Astrocyte (in vitro differentiated cells and primary cell): ENCODE measurements at regions not wholly inside any gene's neighbourhood (a gene's known extent, or its start where the extent isn't known, plus 50 kb on each side); places are given as distances from the start of the nearest gene placed in this dataset.

Experiments used
- DNase-seq: peaks from one replicate; pipeline ENCODE4 v3.0.0-alpha.2; 2010; ENCODE audit warnings: low read depth
- FAIRE-seq: peaks from 2 replicates; lab custom pipeline; 2011; peaks lifted over from hg19 to GRCh38; lab: Jason Lieb, UNC
- H2AFZ ChIP-seq: 2 replicates; pipeline ENCODE4 v1.6.0; 2012; ENCODE audit warnings: low read depth, low read length, inconsistent platforms
- H3K27ac ChIP-seq: 2 replicates; pipeline ENCODE4 v1.5.1; 2011; ENCODE audit warnings: low read depth, low read length, inconsistent platforms
- H3K27me3 ChIP-seq: 2 replicates; pipeline ENCODE4 v1.6.0; 2011; ENCODE audit warnings: low read length, inconsistent platforms; ENCODE audit not compliant: insufficient read depth
- H3K36me3 ChIP-seq: 2 replicates; pipeline ENCODE4 v1.5.1; 2011; ENCODE audit warnings: low read length, inconsistent platforms; ENCODE audit not compliant: insufficient read depth
- H3K4me1 ChIP-seq: 2 replicates; pipeline ENCODE4 v1.5.1; 2011; ENCODE audit warnings: low read length, inconsistent platforms; ENCODE audit not compliant: insufficient read depth
- H3K4me2 ChIP-seq: 2 replicates; pipeline ENCODE4 v1.6.0; 2012; ENCODE audit warnings: low read length, inconsistent platforms
- H3K4me3 ChIP-seq: 2 replicates; pipeline ENCODE4 v1.5.1; 2011; ENCODE audit warnings: low read depth, mild to moderate bottlenecking, low read length, inconsistent platforms; ENCODE audit not compliant: insufficient read depth
- H3K79me2 ChIP-seq: 2 replicates; pipeline ENCODE4 v1.6.0; 2012; ENCODE audit warnings: mild to moderate bottlenecking, low read length, inconsistent platforms; ENCODE audit not compliant: insufficient read depth
- H3K9ac ChIP-seq: 2 replicates; pipeline ENCODE4 v1.6.0; 2012; ENCODE audit warnings: mild to moderate bottlenecking, low read length, inconsistent platforms
- H3K9me3 ChIP-seq: 2 replicates; pipeline ENCODE4 v1.5.1; 2012; ENCODE audit warnings: low read depth, mild to moderate bottlenecking, low read length, inconsistent platforms; ENCODE audit not compliant: insufficient read depth
- H4K20me1 ChIP-seq: 2 replicates; pipeline ENCODE4 v1.6.0; 2012; ENCODE audit warnings: low read length, inconsistent platforms; ENCODE audit not compliant: insufficient read depth
- H3K27ac Mint-ChIP-seq: one replicate; pipeline ENCODE4 v1.8.0; 2021; ENCODE audit warnings: mild to moderate bottlenecking, mixed read lengths; ENCODE audit not compliant: unreplicated experiment
- H3K27me3 Mint-ChIP-seq: one replicate; pipeline ENCODE4 v1.8.0; 2021; ENCODE audit warnings: low read depth, mixed read lengths; ENCODE audit not compliant: unreplicated experiment
- H3K36me3 Mint-ChIP-seq: one replicate; pipeline ENCODE4 v1.8.0; 2021; ENCODE audit warnings: low read depth, mixed read lengths; ENCODE audit not compliant: unreplicated experiment
- H3K4me1 Mint-ChIP-seq: one replicate; pipeline ENCODE4 v1.8.0; 2021; ENCODE audit warnings: low read depth, mixed read lengths; ENCODE audit not compliant: unreplicated experiment
- H3K4me3 Mint-ChIP-seq: one replicate; pipeline ENCODE4 v1.8.0; 2021; ENCODE audit warnings: mild to moderate bottlenecking, moderate library complexity, mixed read lengths; ENCODE audit not compliant: unreplicated experiment
- H3K9me3 Mint-ChIP-seq: one replicate; pipeline ENCODE4 v1.8.0; 2021; ENCODE audit warnings: mild to moderate bottlenecking, mixed read lengths; ENCODE audit not compliant: unreplicated experiment
- CTCF ChIP-seq: IDR thresholded peaks from 2 replicates; pipeline ENCODE4 v1.5.1; 2011; ENCODE audit warnings: low read depth, mild to moderate bottlenecking, inconsistent platforms, low read length, moderate library complexity; ENCODE audit not compliant: insufficient read depth
- EZH2 ChIP-seq: IDR thresholded peaks from 2 replicates; pipeline ENCODE4 v1.6.1; 2012; ENCODE audit warnings: mild to moderate bottlenecking, low read length, inconsistent platforms; ENCODE audit not compliant: insufficient read depth

GRCh38 chr1:148363439-148363810 is 119.7 kb downstream of the PPIAL4G start:
- DNase-seq (no peak), FAIRE-seq (no peak)
- peaks cover 5% of the 10 kb centered on the region for H3K9me3 Mint-ChIP-seq
- Histone ChIP-seq H3K79me2 (no peaks in the 10 kb centered on the region), H3K27me3 (no peaks in the 10 kb centered on the region), H3K4me3 (no peak overlapping the region), H3K4me1 (peaks cover 17% of the 10 kb centered on the region), H4K20me1 (no peaks in the 10 kb centered on the region), H2AFZ (no peak overlapping the region), H3K9me3 (no peaks in the 10 kb centered on the region), H3K9ac (no peak overlapping the region), H3K36me3 (no peaks in the 10 kb centered on the region), H3K4me2 (no peak overlapping the region), H3K27ac (no peak overlapping the region)
- H3K27me3 Mint-ChIP-seq, result peaks cover 21% of the 10 kb centered on the region
- peaks cover 11% of the 10 kb centered on the region for H3K4me1 Mint-ChIP-seq
- TF ChIP-seq EZH2 (no peak), CTCF (no peak)
- H3K27ac Mint-ChIP-seq, result no peak overlapping the region
- H3K4me3 Mint-ChIP-seq, result no peak overlapping the region
- peaks cover 2% of the 10 kb centered on the region for H3K36me3 Mint-ChIP-seq

GRCh38 chr1:148362626-148363438 is 120.3 kb downstream of the PPIAL4G start:
- Mint-ChIP-seq H3K36me3 (peaks cover 2% of the 10 kb centered on the region), H3K4me1 (peaks cover 11% of the 10 kb centered on the region), H3K27ac (no peak overlapping the region), H3K9me3 (peaks cover 5% of the 10 kb centered on the region), H3K27me3 (peaks cover 24% of the 10 kb centered on the region), H3K4me3 (peak overlapping the region; percentile 23)
- Histone ChIP-seq H3K27me3 (no peaks in the 10 kb centered on the region), H3K79me2 (no peaks in the 10 kb centered on the region), H3K36me3 (no peaks in the 10 kb centered on the region), H3K4me3 (peak overlapping the region; percentile 55), H3K4me1 (peaks cover 17% of the 10 kb centered on the region), H3K9ac (no peak overlapping the region), H3K27ac (no peak overlapping the region), H4K20me1 (no peaks in the 10 kb centered on the region), H3K9me3 (no peaks in the 10 kb centered on the region), H3K4me2 (peak overlapping the region; percentile 88), H2AFZ (peak overlapping the region; percentile 57)
- TF ChIP-seq EZH2, result no peak
- TF ChIP-seq CTCF, result no peak
- DNase-seq (peak; percentile 54), FAIRE-seq (no peak)

DNA sequence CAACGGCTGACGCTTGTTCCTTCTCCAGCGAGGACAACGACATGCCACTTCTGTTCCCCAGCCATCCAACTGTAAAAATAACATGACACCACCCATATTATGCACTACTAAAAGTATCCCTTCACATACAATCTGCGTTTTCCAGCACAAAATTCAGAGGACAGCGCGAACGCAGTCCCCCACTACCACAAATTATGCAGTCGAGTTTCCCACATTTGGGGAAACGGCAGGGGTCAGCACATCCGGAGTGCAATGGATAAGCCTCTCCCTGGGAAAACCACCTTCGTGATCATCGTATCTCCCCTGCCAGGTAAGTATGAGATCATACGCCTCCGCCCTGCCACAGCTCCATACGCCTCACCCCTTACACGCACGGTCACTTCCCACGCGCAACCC is 120.9 kb downstream of the PPIAL4G start:
- H3K27me3 Mint-ChIP-seq, result peaks cover 26% of the 10 kb centered on the region

More for the DNA sequence above, 120.9 kb downstream of the PPIAL4G start:
- no peak for TF ChIP-seq CTCF
- TF ChIP-seq EZH2, result no peak
- Histone ChIP-seq H3K27me3 (no peaks in the 10 kb centered on the region), H3K4me2 (peak overlapping the region; percentile 88), H3K4me1 (peaks cover 17% of the 10 kb centered on the region), H3K79me2 (no peaks in the 10 kb centered on the region), H3K36me3 (no peaks in the 10 kb centered on the region), H2AFZ (peak overlapping the region; percentile 74), H4K20me1 (no peaks in the 10 kb centered on the region), H3K4me3 (peak overlapping the region; percentile 55), H3K9ac (peak overlapping the region; percentile 53), H3K27ac (no peak overlapping the region), H3K9me3 (no peaks in the 10 kb centered on the region)
- Mint-ChIP-seq H3K4me1 (peaks cover 11% of the 10 kb centered on the region), H3K9me3 (peaks cover 5% of the 10 kb centered on the region), H3K27ac (no peak overlapping the region), H3K4me3 (peak overlapping the region; percentile 41), H3K36me3 (peaks cover 2% of the 10 kb centered on the region)
- no peak for FAIRE-seq
- no peak for DNase-seq
